GM18511 (cell line): ENCODE measurements at regions not wholly inside any gene's neighbourhood (a gene's known extent, or its start where the extent isn't known, plus 50 kb on each side); places are given as distances from the start of the nearest gene placed in this dataset.

Experiments used
- ATAC-seq: cut with Tn5 transposase; IDR thresholded peaks from one replicate; pipeline ENCODE4 v1.9.1; 2021; ENCODE audit warnings: mild to moderate bottlenecking, moderate library complexity; ENCODE audit not compliant: unreplicated experiment

DNA sequence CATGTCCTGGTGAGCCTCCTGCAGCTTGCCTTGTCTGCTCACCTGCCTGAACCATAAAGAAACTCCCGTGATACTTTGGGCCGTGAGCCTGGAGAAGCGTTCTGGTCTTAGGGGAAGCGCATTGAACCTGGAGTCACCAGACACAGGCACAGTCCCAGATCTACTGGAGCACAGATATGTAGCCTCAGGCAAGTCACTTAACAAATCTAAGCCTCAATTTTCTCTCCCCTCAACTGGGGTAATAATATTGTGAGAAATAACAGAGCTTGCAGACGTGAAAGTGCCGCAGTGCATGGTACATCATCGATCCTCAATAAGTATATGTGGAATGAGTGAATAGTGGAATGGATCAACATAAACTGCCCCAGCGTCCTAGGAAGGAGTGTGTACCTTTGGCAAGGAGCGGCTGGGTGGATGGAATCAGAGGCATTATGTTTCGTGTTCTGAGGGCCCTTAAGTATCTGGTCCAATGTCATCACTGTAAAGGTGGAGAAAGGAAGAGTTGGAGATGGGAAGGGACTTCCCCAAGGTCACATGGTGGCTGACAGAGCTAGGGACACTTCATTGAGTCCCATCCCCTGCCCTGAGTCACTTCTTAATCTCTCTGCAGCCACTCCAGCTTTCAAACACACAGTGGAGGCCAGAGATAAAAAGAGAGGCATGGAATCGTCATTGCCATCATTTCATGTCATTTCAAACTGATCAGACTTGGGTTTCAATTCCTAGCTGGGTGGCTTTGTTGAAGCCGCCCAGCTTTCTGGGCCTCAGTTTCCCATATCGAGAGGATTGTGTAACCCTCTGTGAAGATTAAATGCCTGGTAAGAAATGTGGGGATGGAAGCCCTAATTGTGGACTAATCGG is 172.4 kb downstream of the DDX1 start:
- no peak for ATAC-seq

DNA sequence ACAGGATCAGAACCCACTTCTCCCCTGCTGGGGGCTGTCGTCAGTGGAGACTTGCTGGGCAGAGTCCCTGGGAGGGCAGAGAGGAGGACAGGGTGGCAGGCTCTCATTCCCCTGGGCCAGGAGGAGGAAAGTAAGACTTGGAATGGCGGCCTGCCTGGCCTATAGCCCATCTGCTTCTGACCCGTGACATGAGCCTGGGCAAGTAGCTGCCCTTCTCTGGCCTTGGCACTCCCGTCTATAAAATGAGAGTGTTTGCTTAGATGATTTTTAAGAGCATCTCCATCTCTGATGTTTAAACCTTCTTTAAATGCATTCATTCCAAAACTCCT is 173.0 kb downstream of the DDX1 start:
- no peak for ATAC-seq

DNA sequence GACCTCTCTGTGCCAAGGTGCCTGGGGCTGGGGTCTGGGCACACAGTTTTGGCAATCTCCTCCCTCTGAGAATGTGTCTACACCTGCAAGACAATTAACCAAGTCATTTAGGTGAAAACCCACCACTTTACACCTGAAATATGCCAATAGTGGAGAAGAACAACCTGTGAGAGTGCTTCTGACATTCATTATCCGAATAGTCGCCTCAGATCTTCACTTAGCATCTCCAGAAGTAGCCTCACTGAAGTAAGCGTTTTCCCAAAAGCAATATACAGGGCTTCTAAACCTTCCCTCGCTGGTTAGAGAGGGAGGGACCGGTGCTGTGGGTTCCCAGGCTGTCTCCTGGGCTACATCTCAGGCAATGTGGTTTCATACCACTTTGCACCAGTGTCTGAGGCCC is 173.5 kb downstream of the DDX1 start:
- no peak for ATAC-seq

DNA sequence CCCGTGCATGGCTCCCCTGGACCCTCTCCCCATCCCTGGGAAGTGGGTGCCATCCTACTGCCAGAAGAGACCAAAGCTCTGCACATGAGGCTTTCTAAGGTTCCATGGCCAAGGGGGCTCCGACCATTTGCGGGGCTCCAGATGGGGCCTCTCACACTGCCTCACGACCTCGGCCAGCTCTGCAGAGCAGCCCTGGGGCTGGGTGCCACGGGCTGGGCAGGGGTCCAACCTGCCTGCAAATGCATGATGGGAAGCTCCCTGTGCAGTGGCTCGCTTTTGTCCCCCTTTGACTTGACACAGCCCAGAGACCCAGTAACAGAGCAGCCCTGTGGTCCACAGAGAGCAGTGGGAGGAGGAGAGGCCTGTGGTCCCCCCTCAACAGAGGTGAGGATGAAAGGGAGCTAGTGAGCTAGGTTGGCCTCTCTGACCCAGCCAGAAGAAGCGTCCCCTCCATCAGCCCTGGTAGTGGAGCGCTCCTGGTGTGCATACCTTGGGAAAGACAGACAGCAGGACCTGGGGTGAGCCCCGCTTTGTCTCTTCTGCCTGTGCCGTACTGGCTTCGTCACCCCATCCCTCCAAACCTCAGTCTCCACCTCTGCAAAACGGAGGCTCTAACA is 174.1 kb downstream of the DDX1 start:
- ATAC-seq: no peak

DNA sequence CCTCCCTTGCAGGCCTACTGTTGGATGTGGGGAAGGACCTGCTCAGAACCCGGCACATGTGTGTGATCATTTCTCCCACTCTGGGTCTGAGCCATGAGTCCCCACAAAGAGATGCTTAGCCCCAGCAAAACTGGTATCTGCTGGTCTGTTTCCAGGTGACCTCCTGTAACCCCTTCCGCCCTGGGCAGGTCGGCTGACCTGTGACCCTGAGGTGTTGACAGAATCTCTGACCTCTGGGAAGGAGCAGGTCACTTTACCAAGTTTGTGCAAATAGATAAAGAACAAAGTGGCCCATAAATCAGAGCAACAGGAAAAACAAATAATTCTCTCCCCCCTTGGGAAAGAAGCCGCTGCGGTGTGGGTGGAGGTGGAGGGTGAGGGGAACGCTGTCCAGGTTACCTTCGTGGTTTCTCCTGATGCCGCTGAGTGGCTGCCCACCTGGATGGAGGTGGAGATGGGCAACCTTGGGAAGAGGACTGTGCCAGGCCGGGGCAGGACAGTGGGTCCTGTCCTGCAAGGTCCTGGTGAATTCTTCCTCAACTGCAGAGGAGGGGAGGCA is 174.0 kb upstream of the MYCN start:
- ATAC-seq: no peak

DNA sequence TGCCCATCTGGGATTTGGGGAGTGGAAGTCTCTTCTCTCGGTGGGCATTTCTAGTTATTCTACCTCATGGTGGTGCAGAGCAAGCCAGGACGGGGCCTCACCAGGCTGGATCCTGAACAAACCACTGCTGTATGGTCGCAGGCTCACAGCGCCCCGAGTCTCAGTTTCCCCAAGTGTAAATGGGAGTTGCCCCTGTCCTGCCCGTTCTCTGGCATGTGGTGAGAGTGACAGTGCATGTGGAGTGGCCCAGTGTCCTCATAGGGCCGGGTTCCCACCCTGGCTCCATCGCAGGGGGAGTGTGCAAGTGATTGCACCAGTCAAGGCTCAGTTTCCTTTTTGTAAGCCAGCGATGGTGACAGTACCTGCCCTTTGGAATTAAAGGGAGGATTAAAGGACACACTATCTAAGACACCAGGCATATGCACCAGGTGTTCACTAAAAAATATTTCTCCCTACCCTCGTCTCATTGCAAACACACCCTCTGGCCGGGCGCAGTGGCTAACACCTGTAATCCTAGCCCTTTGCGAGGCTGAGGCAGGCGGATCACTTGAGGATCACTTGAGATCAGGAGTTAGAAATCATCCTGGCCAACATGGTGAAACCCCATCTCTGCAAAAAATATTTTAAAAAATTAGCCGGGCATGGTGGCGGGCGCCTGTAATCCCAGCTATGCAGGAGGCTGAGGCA is 173.3 kb upstream of the MYCN start:
- ATAC-seq: no peak

DNA sequence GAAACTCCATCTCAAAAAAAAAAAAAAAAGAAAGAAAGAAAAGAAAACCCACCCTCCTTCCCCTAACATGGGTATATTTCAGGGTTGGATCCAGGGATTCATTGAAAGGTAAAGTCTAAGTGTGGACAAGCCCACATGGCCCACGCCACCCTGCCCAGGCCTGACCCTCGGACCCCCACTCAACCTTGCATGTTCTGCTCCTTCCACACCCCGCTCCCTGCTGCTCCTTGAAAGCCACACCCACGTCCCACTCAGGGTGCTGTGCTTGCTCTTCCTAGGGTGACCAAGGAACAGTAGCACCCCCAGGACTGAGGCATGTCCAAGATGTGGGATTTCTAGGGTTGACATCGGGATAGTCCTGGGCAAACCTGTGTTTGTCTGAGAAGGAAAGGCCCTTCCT is 172.7 kb upstream of the MYCN start:
- no peak for ATAC-seq

DNA sequence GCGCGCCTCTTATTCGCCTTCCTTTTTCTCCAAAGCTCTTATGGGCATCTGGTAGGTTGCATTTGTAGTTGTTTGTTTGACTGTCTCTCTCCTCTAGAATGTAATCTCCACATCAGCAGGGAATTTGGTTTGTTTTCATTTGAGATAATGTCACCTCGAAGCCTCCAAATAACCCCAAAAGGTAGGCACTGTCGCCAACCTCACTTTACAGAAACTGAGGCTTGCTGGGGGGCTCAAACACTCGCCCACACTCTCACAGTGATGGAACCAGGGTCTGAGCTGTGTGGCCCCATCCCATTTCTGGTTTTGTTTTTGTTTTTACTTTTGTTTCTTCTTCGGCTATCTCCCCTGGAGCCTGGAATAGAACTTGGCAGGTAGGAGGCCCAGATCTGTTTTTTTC is 172.2 kb upstream of the MYCN start:
- no peak for ATAC-seq

DNA sequence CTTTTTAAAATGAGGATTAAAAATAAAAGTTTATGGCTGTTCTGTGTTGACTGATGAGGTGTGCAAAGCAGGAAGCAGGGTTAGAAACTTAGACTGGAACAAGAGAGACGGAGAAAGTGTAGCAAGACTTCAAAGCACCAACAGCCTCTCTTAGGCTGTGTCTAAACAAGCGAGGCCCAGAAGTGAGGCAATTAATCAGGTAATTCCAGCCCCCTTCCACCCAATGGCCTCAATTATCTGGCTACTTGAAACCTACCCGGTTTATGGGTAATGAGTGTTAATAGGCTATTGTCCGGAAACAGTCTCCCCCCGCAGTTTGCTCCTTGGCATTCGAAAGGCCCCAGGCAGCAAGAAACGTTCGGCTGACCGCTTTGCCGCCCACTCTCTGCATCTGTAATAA is 171.7 kb upstream of the MYCN start:
- no peak for ATAC-seq

DNA sequence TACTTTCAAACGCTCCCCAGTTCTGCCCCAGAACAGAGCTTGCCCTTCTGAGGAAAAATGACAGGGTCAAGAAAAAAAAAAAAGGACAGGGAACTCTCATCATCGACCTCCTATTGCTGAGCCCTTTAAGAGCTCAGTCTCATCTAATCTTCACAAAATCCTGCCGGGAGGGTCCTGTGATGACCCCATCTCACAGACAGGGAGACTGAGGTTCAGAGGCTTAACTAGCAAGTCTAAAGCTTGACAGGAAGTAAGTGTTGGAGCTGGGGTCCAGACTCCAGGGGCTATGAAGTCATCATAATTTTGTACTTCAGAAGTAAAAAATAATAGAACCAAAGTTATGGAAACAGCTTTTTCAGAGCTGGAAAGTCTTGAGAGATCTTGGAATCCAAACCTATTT is 171.1 kb upstream of the MYCN start:
- no peak for ATAC-seq

DNA sequence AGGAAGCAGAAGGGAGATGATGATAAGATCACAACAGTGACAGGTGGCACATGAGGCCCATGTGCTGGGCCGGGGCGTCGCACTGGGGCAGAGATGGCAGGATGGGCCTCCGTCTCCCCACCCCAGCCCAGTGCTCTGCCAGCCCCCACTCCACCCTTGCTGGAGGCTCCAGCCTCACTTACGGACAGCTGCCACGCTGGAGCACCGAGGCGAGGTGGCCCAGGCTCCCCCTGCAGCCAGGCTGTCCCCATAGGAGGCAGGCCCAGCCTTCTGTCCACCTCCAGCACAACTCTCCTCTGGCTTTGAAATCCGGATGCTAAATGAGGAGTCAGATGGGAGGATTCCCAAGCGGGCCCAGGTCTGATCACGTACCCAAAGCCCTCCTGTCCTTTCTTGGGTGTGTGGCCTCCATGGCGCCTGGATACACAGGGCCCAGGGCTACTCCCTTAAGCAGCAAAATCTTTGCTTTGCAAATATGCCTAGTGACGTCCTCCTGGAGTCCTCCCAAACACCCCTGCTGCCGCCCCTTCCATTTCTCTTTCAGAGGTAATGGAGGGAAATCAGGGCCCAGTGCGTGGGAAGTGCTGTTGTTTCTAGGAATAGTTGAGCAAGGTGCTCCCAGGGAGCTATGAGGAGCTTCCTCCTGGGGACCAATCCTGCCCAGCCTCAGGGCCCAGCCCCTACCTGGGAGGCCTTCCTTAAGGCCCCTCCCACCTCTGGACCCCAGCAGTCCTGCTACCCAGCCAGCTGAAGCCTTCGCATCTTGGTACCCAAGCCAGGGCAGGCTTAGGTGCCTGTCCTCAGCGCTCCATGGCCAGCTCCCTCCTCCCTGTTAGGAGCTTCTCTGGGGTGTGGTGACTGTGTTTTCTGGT is 170.4 kb upstream of the MYCN start:
- no peak for ATAC-seq

DNA sequence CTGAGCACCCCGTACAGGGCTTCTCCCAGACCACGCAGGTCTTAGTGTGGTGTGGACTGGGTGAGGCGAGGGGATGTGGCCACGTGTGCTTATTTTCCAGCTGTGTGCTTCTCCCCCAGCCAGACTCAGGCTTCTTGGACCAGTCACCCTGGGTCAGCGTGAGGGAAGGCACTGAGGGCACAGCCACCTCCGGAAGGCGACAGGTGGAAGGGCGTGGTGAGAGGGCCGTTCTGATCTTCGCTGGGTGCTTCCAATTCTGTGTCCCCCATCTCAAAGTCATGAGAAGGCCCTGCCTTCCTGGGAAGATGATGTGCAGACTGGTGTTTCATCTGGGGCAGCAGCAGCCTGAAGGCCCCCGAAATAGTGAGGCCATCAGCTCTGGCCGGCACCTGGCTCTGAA is 169.7 kb upstream of the MYCN start:
- ATAC-seq: no peak

DNA sequence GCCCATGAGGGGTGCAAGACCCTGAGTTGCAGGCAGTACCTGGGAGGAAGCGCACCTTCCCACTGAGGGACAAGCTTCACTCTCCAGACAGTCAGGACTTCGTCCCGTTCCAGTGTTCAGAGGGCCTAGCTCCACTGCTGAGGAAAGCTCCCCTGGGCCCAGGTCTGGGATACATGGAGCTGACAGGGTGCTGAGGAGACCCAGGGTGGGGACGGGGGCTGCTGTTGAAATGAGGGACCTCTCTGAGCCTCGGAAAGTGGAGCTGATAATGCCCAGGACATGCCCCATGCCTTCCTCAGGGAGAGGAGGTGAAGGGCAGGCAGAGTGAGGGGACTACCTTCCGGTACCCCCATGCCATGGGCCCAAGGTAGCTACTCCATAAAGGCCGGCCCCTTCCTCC is 169.2 kb upstream of the MYCN start:
- no peak for ATAC-seq

DNA sequence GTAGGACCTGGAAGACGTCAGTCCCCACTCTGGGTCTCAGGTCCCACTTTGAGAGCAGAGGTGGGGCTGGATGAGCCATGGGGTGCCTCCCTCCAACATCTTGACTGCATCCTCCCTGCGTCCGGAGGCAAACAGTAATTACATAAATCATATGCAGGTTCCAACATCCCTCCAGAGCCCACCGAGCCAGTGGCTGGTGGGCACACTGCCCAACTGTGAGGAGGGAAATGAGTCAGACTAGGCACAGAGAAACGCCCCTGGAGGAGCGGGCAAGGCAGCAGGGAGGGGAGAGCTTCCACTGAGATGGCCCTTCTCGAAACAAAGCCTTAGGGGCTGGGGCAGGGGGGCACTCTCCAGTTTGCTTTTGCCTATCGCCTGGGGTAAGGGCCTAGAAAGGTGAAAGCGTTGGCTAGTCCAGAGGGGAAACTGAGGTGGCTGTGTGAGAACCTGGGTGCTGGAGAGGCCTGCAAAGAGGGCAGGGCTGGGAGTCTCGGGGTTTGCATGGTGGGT is 168.2 kb upstream of the MYCN start:
- no peak for ATAC-seq

DNA sequence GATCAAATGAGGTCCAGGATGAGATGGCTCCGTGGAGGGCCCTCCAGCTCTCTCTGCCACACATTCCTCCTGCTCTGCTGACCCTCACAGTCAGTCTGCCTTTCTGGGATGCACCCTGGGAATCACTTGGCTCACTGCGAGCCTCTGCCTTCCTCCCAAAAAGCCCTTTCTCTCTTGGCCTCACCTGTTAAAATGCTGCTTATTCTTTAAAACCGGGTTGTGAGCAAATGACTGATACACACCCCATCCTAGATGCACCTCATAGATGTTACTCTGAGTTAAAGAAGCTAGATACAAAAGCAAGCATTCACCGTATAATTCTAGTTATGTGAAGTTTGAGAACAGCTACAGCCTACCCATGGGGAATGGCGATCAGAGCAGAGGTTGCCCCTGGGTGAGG is 167.7 kb upstream of the MYCN start:
- ATAC-seq: no peak

DNA sequence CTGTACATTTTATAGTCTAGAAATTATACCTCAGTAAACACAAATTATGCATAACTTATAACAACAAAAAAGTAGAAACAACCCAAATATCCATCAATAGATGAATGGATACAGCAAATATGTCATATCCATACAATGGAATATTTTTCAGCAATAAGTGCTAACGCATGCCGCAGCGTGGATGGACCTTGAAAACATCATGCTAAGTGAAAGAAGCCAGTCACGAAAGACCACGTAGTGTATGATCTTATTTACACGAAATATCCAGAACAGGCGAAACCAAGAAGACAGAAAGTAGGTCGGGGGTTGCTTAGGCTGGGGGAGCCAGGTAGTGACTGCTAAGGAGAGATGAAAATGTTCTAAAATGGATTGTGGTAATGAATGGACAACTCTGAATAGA is 167.1 kb upstream of the MYCN start:
- ATAC-seq: no peak

DNA sequence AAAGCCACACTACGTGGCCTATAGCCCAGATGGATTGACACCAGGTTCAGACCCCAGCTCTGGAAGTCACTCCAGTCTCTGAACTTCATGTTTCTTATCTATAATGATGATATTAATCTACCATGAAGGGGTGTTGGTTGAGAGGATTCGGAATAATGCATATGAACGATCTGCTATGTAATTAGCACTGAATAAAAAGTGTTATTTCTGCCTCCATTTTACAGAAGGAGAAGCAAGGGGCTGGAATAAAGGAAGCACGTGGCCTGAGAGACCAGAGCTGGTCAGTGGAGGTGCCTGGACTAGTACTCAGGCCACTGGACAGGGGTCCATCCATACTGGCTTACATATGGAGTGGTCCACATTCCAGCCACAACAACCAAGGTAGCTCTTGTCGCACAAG is 166.5 kb upstream of the MYCN start:
- ATAC-seq: no peak

DNA sequence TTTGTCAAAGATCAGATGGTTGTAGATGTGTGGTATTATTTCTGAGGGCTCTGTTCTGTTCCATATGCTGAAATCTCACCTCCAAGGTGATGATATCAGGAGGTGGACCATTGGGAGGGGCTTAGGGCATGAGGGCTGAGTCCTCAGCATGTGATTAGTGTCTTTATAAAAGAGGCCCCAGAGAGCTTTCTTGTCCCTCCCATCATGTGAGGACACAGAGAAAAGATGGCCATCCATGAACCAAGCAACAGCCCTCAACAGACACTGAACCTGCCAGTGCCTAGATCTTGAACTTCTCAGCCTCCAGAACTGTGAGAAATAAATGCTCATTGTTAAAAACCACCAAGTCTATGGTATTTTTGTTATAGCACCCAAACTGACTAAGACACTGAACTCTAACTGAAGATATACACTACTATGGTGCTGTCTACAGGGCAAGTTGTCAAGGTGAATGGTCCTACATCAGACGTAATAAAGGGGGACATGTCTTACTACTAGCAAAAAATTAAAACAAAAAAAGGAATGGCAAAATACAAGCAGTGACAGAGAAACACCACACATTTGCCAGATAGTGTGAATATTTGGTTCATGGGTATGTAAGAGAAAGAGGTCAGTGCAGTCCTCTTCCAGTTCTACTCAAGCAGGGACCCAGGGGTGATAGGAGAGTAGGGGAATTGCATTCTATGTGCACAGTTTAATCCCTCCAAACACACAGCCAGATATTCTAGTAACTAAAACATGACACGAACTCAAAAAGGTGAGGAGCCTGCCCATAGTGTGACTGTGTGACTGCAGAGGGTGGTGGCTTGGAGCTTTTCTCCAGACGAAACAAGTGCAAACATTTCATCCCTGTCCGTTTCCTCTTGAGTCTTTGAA is 164.4 kb upstream of the MYCN start:
- ATAC-seq: no peak

DNA sequence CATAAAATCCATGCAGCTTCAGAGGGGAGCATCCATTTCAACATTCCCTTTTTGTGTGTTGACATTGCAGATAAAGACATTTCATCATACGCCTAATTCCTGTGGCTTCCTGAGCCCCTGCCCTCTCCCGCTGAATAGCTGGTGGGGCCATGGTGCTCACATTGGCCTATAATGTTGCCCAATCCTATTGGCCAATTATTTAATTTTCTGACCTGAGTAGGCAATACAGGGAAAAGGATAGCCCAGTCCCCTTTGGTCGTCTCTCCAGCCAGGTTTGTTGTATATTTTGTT is 163.8 kb upstream of the MYCN start:
- no peak for ATAC-seq
